Peyer's patch (tissue), 4 donors: ENCODE measurements at regions not wholly inside any gene's neighbourhood (a gene's known extent, or its start where the extent isn't known, plus 50 kb on each side); places are given as distances from the start of the nearest gene placed in this dataset.

Source experiments
- DNase-seq, 3 donors: peaks; one replicate each; pipeline ENCODE4 v3.0.0-alpha.2; 2017 to 2019
- H3K27ac ChIP-seq, 4 donors: fragments of 200-600 bp; sonication (generic); one replicate each; pipeline ENCODE4 v1.5.1; 2016 to 2019
- H3K27me3 ChIP-seq, 2 donors: fragments of 200-600 bp; sonication (generic); one replicate each; pipeline ENCODE4 v1.5.1; 2019
- H3K36me3 ChIP-seq, 3 donors: fragments of 200-600 bp; sonication (generic); one replicate each; pipeline ENCODE4 v1.5.1; 2016 to 2019
- H3K4me1 ChIP-seq, 4 donors: fragments of 200-600 bp; sonication (generic); one replicate each; pipeline ENCODE4 v1.5.1; 2016 to 2019
- H3K4me3 ChIP-seq, 4 donors: fragments of 200-600 bp; sonication (generic); 1 replicate in 3 of 4; 2 replicates in 1 of 4; pipeline ENCODE4 v1.5.1; 2016 to 2019; ENCODE audit warnings: mild to moderate bottlenecking in 1 of 4
- H3K9me3 ChIP-seq, 4 donors: fragments of 200-600 bp; sonication (generic); one replicate each; pipeline ENCODE4 v1.5.1; 2016 to 2019; ENCODE audit warnings: mild to moderate bottlenecking in 1 of 4
- CTCF ChIP-seq, 6 experiments: fragments of 450-650 bp in 4 of 6; fragments of 200-600 bp in 2 of 6; sonication (generic) in 1 of 6; IDR thresholded peaks; one replicate each; pipeline ENCODE4 v1.5.1; 2017 to 2019; ENCODE audit warnings: antibody characterized with exemption in 6 of 6, mild to moderate bottlenecking in 3 of 6, moderate library complexity in 1 of 6
- POLR2A ChIP-seq, 2 donors: fragments of 450-650 bp; IDR thresholded peaks; one replicate each; pipeline ENCODE4 v1.5.1; 2017; ENCODE audit warnings: antibody characterized with exemption in 2 of 2, mild to moderate bottlenecking in 2 of 2, moderate library complexity in 2 of 2

- H3K36me3 ChIP-seq, result no peaks in the 10 kb centered on the region
- H3K4me1 ChIP-seq, result no peaks in the 10 kb centered on the region
- H3K27ac ChIP-seq, result no peak overlapping the region
- no peak for TF ChIP-seq POLR2A (IDR thresholded peaks at IDR 0.05)
- TF ChIP-seq CTCF (IDR thresholded peaks at IDR 0.05), result no peak
- no peaks in the 10 kb centered on the region for H3K27me3 ChIP-seq
- H3K4me3 ChIP-seq, result no peak overlapping the region
- no peaks in the 10 kb centered on the region for H3K9me3 ChIP-seq
- DNase-seq, result no peak
Measured at GRCh38 chr9:68625559-68625958, 79.5 kb upstream of the PIP5K1B start.

- Histone ChIP-seq H3K27me3 (no peaks in the 10 kb centered on the region), H3K9me3 (no peaks in the 10 kb centered on the region), H3K4me1 (no peaks in the 10 kb centered on the region), H3K27ac (no peak overlapping the region), H3K4me3 (no peak overlapping the region), H3K36me3 (no peaks in the 10 kb centered on the region)
- TF ChIP-seq POLR2A (IDR thresholded peaks at IDR 0.05), result no peak
- no peak for TF ChIP-seq CTCF (IDR thresholded peaks at IDR 0.05)
- no peak for DNase-seq
Measured at GRCh38 chr9:68626526-68626925, 78.5 kb upstream of the PIP5K1B start.

GRCh38 chr9:68627104-68627503 lies 77.9 kb upstream of the PIP5K1B start:
- Histone ChIP-seq H3K27ac (no peak overlapping the region), H3K9me3 (no peaks in the 10 kb centered on the region)
- TF ChIP-seq POLR2A (IDR thresholded peaks at IDR 0.05) (no peak), CTCF (IDR thresholded peaks at IDR 0.05) (no peak)

GRCh38 chr9:68627594-68627993 lies 77.4 kb upstream of the PIP5K1B start:
- no peak for TF ChIP-seq POLR2A (IDR thresholded peaks at IDR 0.05)
- TF ChIP-seq CTCF (IDR thresholded peaks at IDR 0.05), result no peak
- Histone ChIP-seq H3K27me3 (no peaks in the 10 kb centered on the region), H3K9me3 (no peaks in the 10 kb centered on the region), H3K27ac (no peak overlapping the region), H3K36me3 (no peaks in the 10 kb centered on the region), H3K4me3 (no peak overlapping the region), H3K4me1 (no peaks in the 10 kb centered on the region)
- DNase-seq, result no peak

More at GRCh38 chr9:68627104-68627503, 77.9 kb upstream of the PIP5K1B start:
- Histone ChIP-seq H3K36me3 (no peaks in the 10 kb centered on the region), H3K4me3 (no peak overlapping the region), H3K27me3 (no peaks in the 10 kb centered on the region), H3K4me1 (no peaks in the 10 kb centered on the region)
- DNase-seq, result no peak

- no peaks in the 10 kb centered on the region for H3K27me3 ChIP-seq
- DNase-seq, result no peak
- TF ChIP-seq POLR2A (IDR thresholded peaks at IDR 0.05), result no peak
- TF ChIP-seq CTCF (IDR thresholded peaks at IDR 0.05), result no peak
- no peaks in the 10 kb centered on the region for H3K36me3 ChIP-seq
- no peaks in the 10 kb centered on the region for H3K4me1 ChIP-seq
- H3K9me3 ChIP-seq, result no peaks in the 10 kb centered on the region
- H3K27ac ChIP-seq, result no peak overlapping the region
- H3K4me3 ChIP-seq, result no peak overlapping the region
Measured at GRCh38 chr9:68629042-68629441, 76.0 kb upstream of the PIP5K1B start.

GRCh38 chr9:68631811-68632210 lies 73.2 kb upstream of the PIP5K1B start:
- Histone ChIP-seq H3K4me3 (no peak overlapping the region), H3K4me1 (no peaks in the 10 kb centered on the region), H3K9me3 (no peaks in the 10 kb centered on the region), H3K27ac (no peak overlapping the region), H3K27me3 (no peaks in the 10 kb centered on the region), H3K36me3 (no peaks in the 10 kb centered on the region)
- TF ChIP-seq POLR2A (IDR thresholded peaks at IDR 0.05) (no peak), CTCF (IDR thresholded peaks at IDR 0.05) (no peak)
- DNase-seq, result no peak
